ENCODE measurements at regions not wholly inside any gene's neighbourhood (a gene's known extent, or its start where the extent isn't known, plus 50 kb on each side); places are given as distances from the start of the nearest gene placed in this dataset.

GRCh38 chr6:56708810-56709597 is 66.3 kb upstream of the DST start:
- peak; percentile 97 to 99 for DNase-seq

GRCh38 chr6:56706981-56707726 is 64.5 kb upstream of the DST start:
- no peak for DNase-seq

GRCh38 chr6:56699066-56699654 is 56.5 kb upstream of the DST start:
- DNase-seq = peak; percentile 67 to 74

GRCh38 chr6:56695702-56696101 is 53.0 kb upstream of the DST start:
- no peak for DNase-seq

- no peak for DNase-seq
Measured at GRCh38 chr6:56694002-56694401, 51.3 kb upstream of the DST start.

GRCh38 chr6:56693246-56693607 is 50.5 kb upstream of the DST start:
- DNase-seq = no peak

GRCh38 chr6:56692523-56693245 is 50.0 kb upstream of the DST start:
- DNase-seq = no peak

Data from AML-193 (cell line).